ENCODE measurements at regions not wholly inside any gene's neighbourhood (a gene's known extent, or its start where the extent isn't known, plus 50 kb on each side); places are given as distances from the start of the nearest gene placed in this dataset.

- no peak for TF ChIP-seq CTCF (IDR thresholded peaks at IDR 0.05; ENCODE audit: low read length)
- TF ChIP-seq EZH2 (IDR thresholded peaks at IDR 0.05; ENCODE audit: borderline replicate concordance, low read length): no peak
Measured at GRCh38 chr2:64760128-64760527, 106.4 kb upstream of the SERTAD2 start.

All from OCI-LY1 (cell line).